HG03095 (cell line): ENCODE measurements at regions not wholly inside any gene's neighbourhood (a gene's known extent, or its start where the extent isn't known, plus 50 kb on each side); places are given as distances from the start of the nearest gene placed in this dataset.
"Not testable (repeated sequence)": the region's sequence is repeated elsewhere in the genome, so short reads cannot be mapped to it uniquely, and the experiment has no call there.

Experiments
- ATAC-seq: cut with Tn5 transposase; IDR thresholded peaks from one replicate; pipeline ENCODE4 v1.9.1; 2021; ENCODE audit warnings: moderate library complexity; ENCODE audit not compliant: unreplicated experiment

- no peak for ATAC-seq
Observed at GRCh38 chr1:191320062-191320461, 838.2 kb upstream of the RGS18 start.

- no peak for ATAC-seq
Observed at GRCh38 chr1:191327868-191328267, 830.4 kb upstream of the RGS18 start.

- no peak for ATAC-seq
Observed at GRCh38 chr1:191343816-191344215, 814.4 kb upstream of the RGS18 start.

- no peak for ATAC-seq
Observed at GRCh38 chr1:191346381-191346780, 811.9 kb upstream of the RGS18 start.

GRCh38 chr1:191348328-191348727 lies 809.9 kb upstream of the RGS18 start:
- ATAC-seq = no peak

GRCh38 chr1:191350938-191351337 lies 807.3 kb upstream of the RGS18 start:
- no peak for ATAC-seq

- no peak for ATAC-seq
Observed at GRCh38 chr1:191358724-191359123, 799.5 kb upstream of the RGS18 start.

- no peak for ATAC-seq
Observed at GRCh38 chr1:191366686-191367085, 791.6 kb upstream of the RGS18 start.

- no peak for ATAC-seq
Observed at GRCh38 chr1:191368891-191369654, 789.2 kb upstream of the RGS18 start.

- ATAC-seq = no peak
Observed at GRCh38 chr1:191371626-191372025, 786.6 kb upstream of the RGS18 start.

- no peak for ATAC-seq
Observed at GRCh38 chr1:191388283-191388682, 770.0 kb upstream of the RGS18 start.

GRCh38 chr1:191396622-191397021 lies 761.6 kb upstream of the RGS18 start:
- ATAC-seq = no peak

- no peak for ATAC-seq
Observed at GRCh38 chr1:191398551-191398950, 759.7 kb upstream of the RGS18 start.

- no peak for ATAC-seq
Observed at GRCh38 chr1:191405417-191405816, 752.8 kb upstream of the RGS18 start.

- ATAC-seq = no peak
Observed at GRCh38 chr1:191414981-191415640, 743.2 kb upstream of the RGS18 start.

- no peak for ATAC-seq
Observed at GRCh38 chr1:191419842-191420241, 738.4 kb upstream of the RGS18 start.

GRCh38 chr1:191427593-191427992 lies 730.7 kb upstream of the RGS18 start:
- no peak for ATAC-seq

GRCh38 chr1:191432817-191433216 lies 725.4 kb upstream of the RGS18 start:
- no peak for ATAC-seq

GRCh38 chr1:191438979-191439378 lies 719.3 kb upstream of the RGS18 start:
- no peak for ATAC-seq

- ATAC-seq = not testable (repeated sequence)
Observed at GRCh38 chr1:191448279-191448678, 710.0 kb upstream of the RGS18 start.

- ATAC-seq = no peak
Observed at GRCh38 chr1:191452586-191452985, 705.7 kb upstream of the RGS18 start.

- no peak for ATAC-seq
Observed at GRCh38 chr1:191453487-191453886, 704.8 kb upstream of the RGS18 start.

GRCh38 chr1:191457889-191458288 lies 700.4 kb upstream of the RGS18 start:
- no peak for ATAC-seq
